Panc1 (cell line): ENCODE measurements at regions not wholly inside any gene's neighbourhood (a gene's known extent, or its start where the extent isn't known, plus 50 kb on each side); places are given as distances from the start of the nearest gene placed in this dataset.

Source experiments
- ATAC-seq: fragments of 200-7000 bp; cut with Tn5 transposase; 2 replicates; pipeline ENCODE4 v1.9.1; 2020; ENCODE audit warnings: mild to moderate bottlenecking, moderate library complexity
- BruUV-seq: library from RNA; stranded (reverse); fragments of 400-500 nt; replicated peaks from 2 replicates; lab custom pipeline; 2021; lab: Mats Ljungman, UMichigan
- CTCF ChIA-PET: fragments of 300-600 bp; sonication (Branson Sonifier 250); formaldehyde crosslinking; loops from one replicate; lab custom pipeline; 2022; ENCODE audit warnings: antibody characterized with exemption; lab: Charles Lee
- POLR2A ChIA-PET: fragments of 300-600 bp; sonication (Branson Sonifier 250); formaldehyde crosslinking; loops from one replicate; lab custom pipeline; 2022; ENCODE audit warnings: antibody characterized with exemption; lab: Charles Lee
- DNase-seq: peaks from one replicate; pipeline ENCODE4 v3.0.0-alpha.2; 2010; ENCODE audit warnings: low read depth, low spot score
- H3K27ac ChIP-seq: 2 replicates; pipeline ENCODE4 v1.5.1; 2011; ENCODE audit warnings: mild to moderate bottlenecking, low read length, inconsistent platforms
- H3K27me3 ChIP-seq: fragments of 200-500 bp; sonication (Bioruptor generic); 2 replicates; pipeline ENCODE4 v1.6.0; 2014; ENCODE audit warnings: low read length, inconsistent platforms; ENCODE audit not compliant: control insufficient read depth, insufficient read depth
- H3K36me3 ChIP-seq: fragments of 200-500 bp; sonication (Bioruptor generic); 2 replicates; pipeline ENCODE4 v1.5.1; 2014; ENCODE audit warnings: inconsistent platforms, mild to moderate bottlenecking, low read length, moderate library complexity; ENCODE audit not compliant: control insufficient read depth, insufficient read depth
- H3K4me1 ChIP-seq: 2 replicates; pipeline ENCODE4 v1.5.1; 2011; ENCODE audit warnings: inconsistent platforms, mild to moderate bottlenecking, low read length, moderate library complexity; ENCODE audit not compliant: control insufficient read depth, insufficient read depth
- H3K4me3 ChIP-seq, 2 experiments: 2 replicates each; pipeline ENCODE4 v1.5.1; 2011 to 2012; ENCODE audit warnings: low read depth in 2 of 2, low read length in 2 of 2, mild to moderate bottlenecking in 2 of 2, inconsistent platforms in 1 of 2, moderate library complexity in 1 of 2
- H3K9me3 ChIP-seq: fragments of 200-500 bp; sonication (Bioruptor generic); 2 replicates; pipeline ENCODE4 v1.5.1; 2014; ENCODE audit warnings: low read depth, mild to moderate bottlenecking, inconsistent platforms, low read length, moderate library complexity; ENCODE audit not compliant: control insufficient read depth, insufficient read depth
- POLR2AphosphoS5 ChIP-seq: IDR thresholded peaks from 2 replicates; pipeline ENCODE4 v1.6.1; 2012; ENCODE audit warnings: mild to moderate bottlenecking, low read depth, low read length, moderate library complexity
- SIN3A ChIP-seq: IDR thresholded peaks from 2 replicates; pipeline ENCODE4 v1.6.1; 2012; ENCODE audit warnings: low read depth, mild to moderate bottlenecking, low read length, moderate library complexity, borderline replicate concordance; ENCODE audit not compliant: insufficient read depth
- TCF7L2 ChIP-seq: IDR thresholded peaks from 2 replicates; pipeline ENCODE4 v1.6.1; 2011; ENCODE audit warnings: mild to moderate bottlenecking, low read depth, low read length, inconsistent platforms
- in situ Hi-C: cut with HindIII; loops from 2 replicates; pipeline ENCODE4 v1.10.0; 2016; ENCODE audit warnings: low sequenced_read_pairs, low pct_unique_long_range_greater_than_20kb
- intact Hi-C: fragments of 100-400 bp; cut with micrococcal nuclease; formaldehyde crosslinking; loops from one replicate; pipeline ENCODE4 v1.10.0; 2022; ENCODE audit not compliant: unreplicated experiment
- TF ChIP-seq, protein P1 (sequence below), 2 experiments: IDR thresholded peaks; 2 replicates each; pipeline ENCODE4 v1.6.1; 2011 to 2012; ENCODE audit warnings: low read depth in 2 of 2, control low read depth in 1 of 2, low read length in 1 of 2, mild to moderate bottlenecking in 1 of 2, moderate library complexity in 1 of 2; ENCODE audit not compliant: insufficient read depth in 1 of 2
- TF ChIP-seq, protein P2 (sequence below): fragments of 450-650 bp; IDR thresholded peaks from 2 replicates; pipeline ENCODE4 v1.5.1; 2017; ENCODE audit warnings: mild to moderate bottlenecking

DNA sequence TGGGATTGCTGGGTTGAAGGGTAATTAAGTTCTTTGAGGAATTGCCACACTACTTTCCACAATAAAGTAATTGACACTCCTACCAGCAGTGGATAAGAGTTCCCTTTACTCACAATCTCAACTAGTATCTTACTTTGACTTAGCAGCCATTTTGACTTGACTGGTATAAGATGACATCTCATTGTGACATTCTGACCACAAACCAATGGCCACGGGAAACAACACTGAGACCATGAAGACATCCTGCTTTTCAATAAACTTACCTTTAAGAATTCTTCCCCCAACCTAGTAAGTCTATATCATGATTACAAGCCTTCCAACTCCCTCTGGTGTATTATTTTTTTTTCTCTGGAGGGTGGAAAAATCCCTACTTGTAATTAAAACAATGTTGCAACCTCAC lies 66.9 kb upstream of the WDR1 start:
- H3K36me3 ChIP-seq: no peaks in the 10 kb centered on the region
- intact Hi-C loops: no loop called here
- no peak overlapping the region for H3K27ac ChIP-seq
- no peaks in the 10 kb centered on the region for H3K4me1 ChIP-seq
- CTCF ChIA-PET: interaction anchor here (0.7 kb wide), 1 partner anchor 11 kb away, joined by 3 read pairs; no protein-coding TSS in a partner anchor
- TF ChIP-seq SIN3A: no peak
- TF ChIP-seq, protein P1, sequence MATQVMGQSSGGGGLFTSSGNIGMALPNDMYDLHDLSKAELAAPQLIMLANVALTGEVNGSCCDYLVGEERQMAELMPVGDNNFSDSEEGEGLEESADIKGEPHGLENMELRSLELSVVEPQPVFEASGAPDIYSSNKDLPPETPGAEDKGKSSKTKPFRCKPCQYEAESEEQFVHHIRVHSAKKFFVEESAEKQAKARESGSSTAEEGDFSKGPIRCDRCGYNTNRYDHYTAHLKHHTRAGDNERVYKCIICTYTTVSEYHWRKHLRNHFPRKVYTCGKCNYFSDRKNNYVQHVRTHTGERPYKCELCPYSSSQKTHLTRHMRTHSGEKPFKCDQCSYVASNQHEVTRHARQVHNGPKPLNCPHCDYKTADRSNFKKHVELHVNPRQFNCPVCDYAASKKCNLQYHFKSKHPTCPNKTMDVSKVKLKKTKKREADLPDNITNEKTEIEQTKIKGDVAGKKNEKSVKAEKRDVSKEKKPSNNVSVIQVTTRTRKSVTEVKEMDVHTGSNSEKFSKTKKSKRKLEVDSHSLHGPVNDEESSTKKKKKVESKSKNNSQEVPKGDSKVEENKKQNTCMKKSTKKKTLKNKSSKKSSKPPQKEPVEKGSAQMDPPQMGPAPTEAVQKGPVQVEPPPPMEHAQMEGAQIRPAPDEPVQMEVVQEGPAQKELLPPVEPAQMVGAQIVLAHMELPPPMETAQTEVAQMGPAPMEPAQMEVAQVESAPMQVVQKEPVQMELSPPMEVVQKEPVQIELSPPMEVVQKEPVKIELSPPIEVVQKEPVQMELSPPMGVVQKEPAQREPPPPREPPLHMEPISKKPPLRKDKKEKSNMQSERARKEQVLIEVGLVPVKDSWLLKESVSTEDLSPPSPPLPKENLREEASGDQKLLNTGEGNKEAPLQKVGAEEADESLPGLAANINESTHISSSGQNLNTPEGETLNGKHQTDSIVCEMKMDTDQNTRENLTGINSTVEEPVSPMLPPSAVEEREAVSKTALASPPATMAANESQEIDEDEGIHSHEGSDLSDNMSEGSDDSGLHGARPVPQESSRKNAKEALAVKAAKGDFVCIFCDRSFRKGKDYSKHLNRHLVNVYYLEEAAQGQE (IDR thresholded peaks at IDR 0.05; ENCODE audit: insufficient read depth in 1 of 2, low read depth in 2 of 2, low read length in 1 of 2): no peak
- TF ChIP-seq, protein P2, sequence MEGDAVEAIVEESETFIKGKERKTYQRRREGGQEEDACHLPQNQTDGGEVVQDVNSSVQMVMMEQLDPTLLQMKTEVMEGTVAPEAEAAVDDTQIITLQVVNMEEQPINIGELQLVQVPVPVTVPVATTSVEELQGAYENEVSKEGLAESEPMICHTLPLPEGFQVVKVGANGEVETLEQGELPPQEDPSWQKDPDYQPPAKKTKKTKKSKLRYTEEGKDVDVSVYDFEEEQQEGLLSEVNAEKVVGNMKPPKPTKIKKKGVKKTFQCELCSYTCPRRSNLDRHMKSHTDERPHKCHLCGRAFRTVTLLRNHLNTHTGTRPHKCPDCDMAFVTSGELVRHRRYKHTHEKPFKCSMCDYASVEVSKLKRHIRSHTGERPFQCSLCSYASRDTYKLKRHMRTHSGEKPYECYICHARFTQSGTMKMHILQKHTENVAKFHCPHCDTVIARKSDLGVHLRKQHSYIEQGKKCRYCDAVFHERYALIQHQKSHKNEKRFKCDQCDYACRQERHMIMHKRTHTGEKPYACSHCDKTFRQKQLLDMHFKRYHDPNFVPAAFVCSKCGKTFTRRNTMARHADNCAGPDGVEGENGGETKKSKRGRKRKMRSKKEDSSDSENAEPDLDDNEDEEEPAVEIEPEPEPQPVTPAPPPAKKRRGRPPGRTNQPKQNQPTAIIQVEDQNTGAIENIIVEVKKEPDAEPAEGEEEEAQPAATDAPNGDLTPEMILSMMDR: no peak
- TF ChIP-seq TCF7L2: no peak
- TF ChIP-seq POLR2AphosphoS5: no peak
- no peak for ATAC-seq
- in situ Hi-C loops: no loop called here
- no peaks in the 10 kb centered on the region for H3K9me3 ChIP-seq
- no peak overlapping the region for H3K4me3 ChIP-seq
- H3K27me3 ChIP-seq: peaks cover 2% of the 10 kb centered on the region
- BruUV-seq: no TSS peak
- no peak for DNase-seq
- POLR2A ChIA-PET: no interaction called here

- no peaks in the 10 kb centered on the region for H3K4me1 ChIP-seq
- ATAC-seq: no peak
- in situ Hi-C loops: no loop called here
- DNase-seq: no peak
- H3K36me3 ChIP-seq: no peaks in the 10 kb centered on the region
- peaks cover 2% of the 10 kb centered on the region for H3K27me3 ChIP-seq
- H3K4me3 ChIP-seq: no peak overlapping the region
- intact Hi-C loops: no loop called here
- TF ChIP-seq TCF7L2: no peak
- no peak for TF ChIP-seq SIN3A
- TF ChIP-seq, protein P1 (IDR thresholded peaks at IDR 0.05; ENCODE audit: insufficient read depth in 1 of 2, low read depth in 2 of 2, low read length in 1 of 2): no peak
- POLR2A ChIA-PET: no interaction called here
- no peak overlapping the region for H3K27ac ChIP-seq
- BruUV-seq: no TSS peak
- CTCF ChIA-PET: no interaction called here
- H3K9me3 ChIP-seq: no peaks in the 10 kb centered on the region
These were observed 66.1 kb upstream of the WDR1 start for GRCh38 chr4:10182446-10183424.
